ENCODE measurements at regions not wholly inside any gene's neighbourhood (a gene's known extent, or its start where the extent isn't known, plus 50 kb on each side); places are given as distances from the start of the nearest gene placed in this dataset.

DNA sequence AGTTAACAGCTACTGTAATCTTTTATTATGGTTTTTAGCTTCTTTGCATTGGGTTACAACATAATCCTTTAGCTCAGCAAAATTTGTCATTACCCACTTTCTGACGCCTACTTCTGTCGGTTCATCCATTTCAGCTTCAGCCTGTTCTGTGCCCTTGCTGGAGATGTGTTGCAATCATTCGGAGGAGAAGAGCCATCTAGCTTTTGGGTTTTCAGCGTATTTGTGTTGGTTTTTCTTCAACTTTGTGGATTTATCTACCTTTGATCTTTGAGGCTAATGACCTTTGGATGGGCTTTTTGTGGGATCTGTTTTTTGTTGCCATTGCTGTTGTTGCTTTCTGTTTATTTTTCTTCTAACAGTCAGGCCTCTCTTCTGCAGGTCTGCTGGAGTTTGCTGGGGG, 69.2 kb upstream of the ATXN7L3B start:
- Histone ChIP-seq H3K27ac (ENCODE audit: poor library complexity, severe bottlenecking) (no peak overlapping the region), H3K4me1 (ENCODE audit: insufficient read depth, poor library complexity, severe bottlenecking) (no peaks in the 10 kb centered on the region), H3K4me3 (ENCODE audit: severe bottlenecking) (no peak overlapping the region), H3K27me3 (ENCODE audit: insufficient read depth, poor library complexity, severe bottlenecking) (no peaks in the 10 kb centered on the region), H3K36me3 (ENCODE audit: low read depth) (no peaks in the 10 kb centered on the region), H3K9me3 (ENCODE audit: severe bottlenecking) (no peaks in the 10 kb centered on the region)
- TF ChIP-seq, protein P1, sequence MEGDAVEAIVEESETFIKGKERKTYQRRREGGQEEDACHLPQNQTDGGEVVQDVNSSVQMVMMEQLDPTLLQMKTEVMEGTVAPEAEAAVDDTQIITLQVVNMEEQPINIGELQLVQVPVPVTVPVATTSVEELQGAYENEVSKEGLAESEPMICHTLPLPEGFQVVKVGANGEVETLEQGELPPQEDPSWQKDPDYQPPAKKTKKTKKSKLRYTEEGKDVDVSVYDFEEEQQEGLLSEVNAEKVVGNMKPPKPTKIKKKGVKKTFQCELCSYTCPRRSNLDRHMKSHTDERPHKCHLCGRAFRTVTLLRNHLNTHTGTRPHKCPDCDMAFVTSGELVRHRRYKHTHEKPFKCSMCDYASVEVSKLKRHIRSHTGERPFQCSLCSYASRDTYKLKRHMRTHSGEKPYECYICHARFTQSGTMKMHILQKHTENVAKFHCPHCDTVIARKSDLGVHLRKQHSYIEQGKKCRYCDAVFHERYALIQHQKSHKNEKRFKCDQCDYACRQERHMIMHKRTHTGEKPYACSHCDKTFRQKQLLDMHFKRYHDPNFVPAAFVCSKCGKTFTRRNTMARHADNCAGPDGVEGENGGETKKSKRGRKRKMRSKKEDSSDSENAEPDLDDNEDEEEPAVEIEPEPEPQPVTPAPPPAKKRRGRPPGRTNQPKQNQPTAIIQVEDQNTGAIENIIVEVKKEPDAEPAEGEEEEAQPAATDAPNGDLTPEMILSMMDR (IDR thresholded peaks at IDR 0.05; ENCODE audit: poor library complexity, severe bottlenecking), result no peak
- DNase-seq (ENCODE audit: low spot score) (no peak), ATAC-seq (ENCODE audit: low read depth) (no peak)

DNA sequence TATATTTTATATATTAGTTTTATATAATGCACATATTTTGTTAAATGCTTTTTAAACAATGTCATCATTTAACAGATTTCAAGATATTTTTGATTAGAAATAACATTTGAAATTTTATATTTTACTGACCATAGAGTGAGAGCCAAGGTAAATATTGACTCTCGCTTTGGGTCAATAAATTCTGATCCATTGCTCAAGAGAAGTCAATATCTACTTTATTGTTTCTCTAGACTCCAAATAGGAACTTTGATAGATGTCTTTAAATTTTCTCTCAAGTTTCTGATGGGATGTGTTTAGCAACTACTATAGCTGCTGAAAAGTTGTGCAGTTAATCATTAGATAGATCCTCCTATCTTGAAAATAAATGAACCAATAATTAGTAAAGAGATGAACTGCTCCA, 61.4 kb upstream of the ATXN7L3B start:
- Histone ChIP-seq H3K4me3 (ENCODE audit: severe bottlenecking) (no peak overlapping the region), H3K4me1 (ENCODE audit: insufficient read depth, poor library complexity, severe bottlenecking) (no peaks in the 10 kb centered on the region), H3K27ac (ENCODE audit: poor library complexity, severe bottlenecking) (no peak overlapping the region), H3K27me3 (ENCODE audit: insufficient read depth, poor library complexity, severe bottlenecking) (no peaks in the 10 kb centered on the region), H3K36me3 (ENCODE audit: low read depth) (no peaks in the 10 kb centered on the region), H3K9me3 (ENCODE audit: severe bottlenecking) (no peaks in the 10 kb centered on the region)
- no peak for ATAC-seq (ENCODE audit: low read depth)
- TF ChIP-seq, protein P1 (IDR thresholded peaks at IDR 0.05; ENCODE audit: poor library complexity, severe bottlenecking), result no peak
- DNase-seq (ENCODE audit: low spot score), result no peak

DNA sequence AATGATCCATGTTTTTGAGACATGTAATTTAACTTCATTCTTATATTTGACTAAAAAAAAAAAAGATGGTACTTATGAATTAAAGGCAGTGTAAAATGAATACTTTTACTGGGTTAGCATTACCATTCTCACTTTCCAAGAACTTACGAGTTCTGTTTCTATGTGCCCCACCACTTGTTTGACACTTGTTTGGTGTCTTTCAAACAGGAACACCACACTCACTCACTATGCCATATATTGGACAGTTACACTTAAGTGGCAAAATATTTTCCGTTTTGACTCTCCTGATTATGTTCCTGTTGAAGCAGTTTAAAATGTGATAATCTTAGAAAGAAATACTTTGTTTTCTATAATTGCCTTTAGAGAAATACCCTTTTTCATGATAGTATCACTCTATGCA, 56.6 kb upstream of the ATXN7L3B start:
- DNase-seq (ENCODE audit: low spot score) (no peak), ATAC-seq (ENCODE audit: low read depth) (no peak)
- Histone ChIP-seq H3K27ac (ENCODE audit: poor library complexity, severe bottlenecking) (no peak overlapping the region), H3K36me3 (ENCODE audit: low read depth) (no peaks in the 10 kb centered on the region), H3K4me3 (ENCODE audit: severe bottlenecking) (no peak overlapping the region), H3K9me3 (ENCODE audit: severe bottlenecking) (no peaks in the 10 kb centered on the region), H3K4me1 (ENCODE audit: insufficient read depth, poor library complexity, severe bottlenecking) (no peaks in the 10 kb centered on the region), H3K27me3 (ENCODE audit: insufficient read depth, poor library complexity, severe bottlenecking) (no peaks in the 10 kb centered on the region)
- TF ChIP-seq, protein P1 (IDR thresholded peaks at IDR 0.05; ENCODE audit: poor library complexity, severe bottlenecking), result no peak

DNA sequence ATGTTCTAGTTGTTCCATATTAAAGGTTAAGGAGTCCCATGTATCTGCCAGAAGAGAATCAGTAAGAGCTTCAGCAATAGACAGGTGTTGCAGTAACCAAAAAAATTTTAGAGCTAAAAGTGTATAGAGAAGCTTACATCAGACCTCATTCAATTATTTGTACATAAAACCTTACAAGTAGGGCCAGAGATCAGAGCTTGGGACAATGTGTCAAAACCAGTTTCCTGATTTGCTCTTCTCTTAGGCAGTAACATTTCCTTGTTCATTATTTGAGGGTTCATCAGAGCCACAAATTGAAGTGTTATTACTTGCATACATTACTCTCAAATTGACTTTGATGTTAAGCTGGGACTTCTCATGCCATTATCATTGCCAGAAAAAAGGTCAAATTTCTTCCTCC, 55.5 kb upstream of the ATXN7L3B start:
- Histone ChIP-seq H3K4me1 (ENCODE audit: insufficient read depth, poor library complexity, severe bottlenecking) (no peaks in the 10 kb centered on the region), H3K4me3 (ENCODE audit: severe bottlenecking) (no peak overlapping the region), H3K36me3 (ENCODE audit: low read depth) (no peaks in the 10 kb centered on the region), H3K27ac (ENCODE audit: poor library complexity, severe bottlenecking) (no peak overlapping the region), H3K9me3 (ENCODE audit: severe bottlenecking) (no peaks in the 10 kb centered on the region), H3K27me3 (ENCODE audit: insufficient read depth, poor library complexity, severe bottlenecking) (no peaks in the 10 kb centered on the region)
- TF ChIP-seq, protein P1 (IDR thresholded peaks at IDR 0.05; ENCODE audit: poor library complexity, severe bottlenecking), result no peak
- no peak for DNase-seq (ENCODE audit: low spot score)
- ATAC-seq (ENCODE audit: low read depth), result no peak

DNA sequence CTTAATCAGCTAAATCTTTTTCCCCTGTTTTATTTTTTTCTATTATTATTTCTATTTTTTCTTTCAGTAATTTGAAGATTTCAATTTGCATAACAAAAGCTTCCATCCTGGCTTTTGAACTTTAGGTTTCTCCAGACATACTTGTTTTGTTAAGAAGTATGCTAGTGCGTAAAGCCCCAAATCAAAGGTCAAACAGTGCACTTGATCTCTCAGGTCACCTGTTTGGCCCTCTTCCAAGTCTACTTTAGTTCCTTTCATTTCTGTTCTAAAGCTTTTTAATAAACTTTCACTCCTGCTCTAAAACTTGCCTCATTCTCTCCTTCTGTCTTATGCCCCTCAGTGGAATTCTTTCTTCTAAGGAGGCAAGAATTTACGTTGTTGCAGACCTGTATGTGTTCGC, 54.6 kb upstream of the ATXN7L3B start:
- DNase-seq (ENCODE audit: low spot score) (no peak), ATAC-seq (ENCODE audit: low read depth) (no peak)
- Histone ChIP-seq H3K27me3 (ENCODE audit: insufficient read depth, poor library complexity, severe bottlenecking) (no peaks in the 10 kb centered on the region), H3K27ac (ENCODE audit: poor library complexity, severe bottlenecking) (no peak overlapping the region), H3K4me3 (ENCODE audit: severe bottlenecking) (no peak overlapping the region), H3K9me3 (ENCODE audit: severe bottlenecking) (no peaks in the 10 kb centered on the region), H3K36me3 (ENCODE audit: low read depth) (no peaks in the 10 kb centered on the region), H3K4me1 (ENCODE audit: insufficient read depth, poor library complexity, severe bottlenecking) (no peaks in the 10 kb centered on the region)
- TF ChIP-seq, protein P1 (IDR thresholded peaks at IDR 0.05; ENCODE audit: poor library complexity, severe bottlenecking), result no peak

Measured in RWPE2 (cell line).